M059J (cell line): ENCODE measurements at regions not wholly inside any gene's neighbourhood (a gene's known extent, or its start where the extent isn't known, plus 50 kb on each side); places are given as distances from the start of the nearest gene placed in this dataset.

Experiments
- DNase-seq: peaks from one replicate; pipeline ENCODE4 v3.0.0-alpha.2; 2012; ENCODE audit warnings: low read depth

GRCh38 chr3:177934001-177934891, 602.0 kb upstream of the KCNMB2 start:
- DNase-seq = peak; percentile 89

GRCh38 chr3:177935047-177935446, 601.2 kb upstream of the KCNMB2 start:
- DNase-seq = no peak

GRCh38 chr3:177936721-177937120, 599.5 kb upstream of the KCNMB2 start:
- no peak for DNase-seq

GRCh38 chr3:177942911-177943310, 593.3 kb upstream of the KCNMB2 start:
- DNase-seq = no peak

- DNase-seq = peak; percentile 50
Measured at GRCh38 chr3:177944228-177944661, 592.0 kb upstream of the KCNMB2 start.

GRCh38 chr3:177946048-177946447, 590.2 kb upstream of the KCNMB2 start:
- DNase-seq = no peak

- DNase-seq = no peak
Measured at GRCh38 chr3:177946497-177946896, 589.7 kb upstream of the KCNMB2 start.

GRCh38 chr3:177946936-177947335, 589.3 kb upstream of the KCNMB2 start:
- no peak for DNase-seq

GRCh38 chr3:177947901-177948300, 588.3 kb upstream of the KCNMB2 start:
- no peak for DNase-seq

GRCh38 chr3:177948716-177949425, 587.4 kb upstream of the KCNMB2 start:
- DNase-seq = no peak

- DNase-seq = no peak
Measured at GRCh38 chr3:177959188-177959587, 577.0 kb upstream of the KCNMB2 start.

- peak; percentile 62 for DNase-seq
Measured at GRCh38 chr3:177960014-177960413, 576.2 kb upstream of the KCNMB2 start.

- peak; percentile 57 for DNase-seq
Measured at GRCh38 chr3:177960722-177961121, 575.5 kb upstream of the KCNMB2 start.

GRCh38 chr3:177961784-177962183, 574.5 kb upstream of the KCNMB2 start:
- DNase-seq = no peak

- DNase-seq = no peak
Measured at GRCh38 chr3:177966493-177966892, 569.7 kb upstream of the KCNMB2 start.

GRCh38 chr3:177968891-177969290, 567.3 kb upstream of the KCNMB2 start:
- peak; percentile 64 for DNase-seq

GRCh38 chr3:177973241-177973840, 562.9 kb upstream of the KCNMB2 start:
- DNase-seq = peak; percentile 48

GRCh38 chr3:177976241-177976640, 560.0 kb upstream of the KCNMB2 start:
- DNase-seq = no peak

GRCh38 chr3:177976866-177977265, 559.4 kb upstream of the KCNMB2 start:
- no peak for DNase-seq

GRCh38 chr3:177977381-177978158, 558.7 kb upstream of the KCNMB2 start:
- peak; percentile 88 for DNase-seq

- no peak for DNase-seq
Measured at GRCh38 chr3:177978946-177979345, 557.3 kb upstream of the KCNMB2 start.

GRCh38 chr3:177979703-177980102, 556.5 kb upstream of the KCNMB2 start:
- no peak for DNase-seq
